ENCODE measurements at regions not wholly inside any gene's neighbourhood (a gene's known extent, or its start where the extent isn't known, plus 50 kb on each side); places are given as distances from the start of the nearest gene placed in this dataset.
"Not testable (repeated sequence)": the region's sequence is repeated elsewhere in the genome, so short reads cannot be mapped to it uniquely, and the experiment has no call there.

GRCh38 chr14:105689722-105690121 lies 163.3 kb downstream of the TMEM121 start:
- TF ChIP-seq POLR2A (IDR thresholded peaks at IDR 0.05) (no peak), CTCF (IDR thresholded peaks at IDR 0.05) (no peak)
- no peaks in the 10 kb centered on the region for H3K27me3 ChIP-seq
- no peaks in the 10 kb centered on the region for H3K36me3 ChIP-seq
- H3K4me1 ChIP-seq: no peaks in the 10 kb centered on the region
- DNase-seq: no peak
- no peak overlapping the region for H3K27ac ChIP-seq
- no peak overlapping the region for H3K4me3 ChIP-seq (replicated peaks in 1 of 3)
- intact Hi-C loops (cut with DNase I): no loop called here
- H3K9me3 ChIP-seq: no peaks in the 10 kb centered on the region
- 100% methylated on average over 1 of the region's 1 CpG for WGBS, 2 donors

- no peaks in the 10 kb centered on the region for H3K9me3 ChIP-seq
- no peaks in the 10 kb centered on the region for H3K36me3 ChIP-seq
- TF ChIP-seq CTCF (IDR thresholded peaks at IDR 0.05) (no peak), POLR2A (IDR thresholded peaks at IDR 0.05) (no peak)
- H3K27ac ChIP-seq: no peak overlapping the region
- WGBS, 2 donors: 92 to 93% methylated on average over 3 of the region's 3 CpGs
- intact Hi-C loops (cut with DNase I): no loop called here
- H3K4me3 ChIP-seq (replicated peaks in 1 of 3): no peak overlapping the region
- H3K4me1 ChIP-seq: no peaks in the 10 kb centered on the region
- H3K27me3 ChIP-seq: no peaks in the 10 kb centered on the region
- DNase-seq: no peak
These were observed 164.3 kb downstream of the TMEM121 start for GRCh38 chr14:105690671-105691070.

DNA sequence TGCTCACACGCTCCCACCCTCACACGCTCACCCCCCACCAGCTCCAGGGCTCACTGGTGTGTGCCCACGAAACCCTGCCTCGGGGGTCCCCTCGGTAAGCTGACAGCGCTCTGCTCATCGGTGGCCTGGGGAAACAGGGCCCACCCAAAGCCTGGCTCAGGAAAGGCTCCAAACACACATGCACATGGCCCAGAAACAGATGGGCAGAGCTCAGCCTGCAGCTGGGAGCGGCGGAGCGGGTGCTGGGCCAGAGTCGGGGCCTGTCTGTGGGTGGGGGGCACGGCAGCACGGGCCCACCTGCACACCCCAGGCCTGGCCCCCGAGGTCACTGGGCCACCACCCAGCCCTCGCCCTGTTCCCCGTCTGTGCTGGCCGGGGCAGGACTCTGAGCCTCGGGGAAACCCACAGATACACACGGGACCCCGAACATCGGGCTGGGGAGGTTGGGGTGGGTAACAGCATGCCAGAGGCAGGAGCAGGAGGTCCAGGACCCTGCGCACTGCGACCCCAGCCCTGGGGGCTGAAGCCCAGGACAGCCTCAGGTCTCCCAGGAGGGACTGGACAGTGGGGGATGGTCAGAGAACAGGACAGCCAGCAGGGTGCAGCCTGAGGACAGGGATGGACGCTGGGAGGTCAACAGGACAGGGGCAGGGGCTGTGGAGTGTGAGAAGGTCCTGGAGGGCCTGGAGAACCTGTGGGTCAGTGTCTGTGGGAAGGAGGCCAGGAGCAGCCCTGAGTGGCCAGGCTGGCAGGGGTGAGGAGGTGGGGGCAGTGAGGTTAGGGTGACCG lies 165.1 kb downstream of the TMEM121 start:
- intact Hi-C loops (cut with DNase I); H3K4me1 ChIP-seq; H3K9me3 ChIP-seq; H3K27ac ChIP-seq; H3K4me3 ChIP-seq (replicated peaks in 1 of 3); H3K36me3 ChIP-seq; DNase-seq; H3K27me3 ChIP-seq: not testable (repeated sequence)
- 94 to 96% methylated on average over 15 to 20 of the region's 25 CpGs for WGBS, 2 donors

DNA sequence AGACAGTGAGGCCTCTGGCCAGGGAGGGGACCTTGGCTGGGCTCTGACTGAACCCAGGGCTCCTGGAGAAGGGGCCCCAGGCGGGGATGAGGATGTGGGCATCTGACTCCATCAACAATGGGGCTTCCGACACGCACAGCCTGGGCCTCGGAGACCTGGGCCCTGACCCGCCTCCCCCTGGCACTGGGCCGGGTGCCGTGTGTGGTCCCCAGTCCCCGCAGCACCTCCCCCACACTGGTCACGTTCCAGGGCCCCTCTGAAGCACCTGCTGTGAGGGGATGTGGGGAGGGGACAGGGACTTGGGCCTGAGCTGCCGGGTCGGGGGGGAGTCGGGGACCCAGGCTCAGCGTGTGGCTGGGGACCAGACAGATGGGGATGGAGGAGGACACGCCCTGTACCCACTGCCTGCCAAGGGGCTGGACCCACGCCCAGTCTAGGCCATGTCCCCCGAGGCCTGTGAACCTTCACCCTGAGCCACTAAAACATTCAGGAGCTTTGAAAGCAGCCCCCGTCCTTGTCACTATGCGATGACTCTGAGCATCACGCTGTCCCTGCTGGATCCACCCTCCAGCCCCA lies 165.8 kb downstream of the TMEM121 start:
- not testable (repeated sequence) for DNase-seq, H3K9me3 ChIP-seq
- no CpG with 5 or more reads among the region's 19 CpGs for WGBS, 2 donors

GRCh38 chr14:105694961-105695360 lies 168.6 kb downstream of the TMEM121 start:
- Histone ChIP-seq H3K27me3 (no peaks in the 10 kb centered on the region), H3K36me3 (no peaks in the 10 kb centered on the region), H3K4me3 (replicated peaks in 1 of 3) (no peak overlapping the region), H3K9me3 (no peaks in the 10 kb centered on the region), H3K27ac (no peak overlapping the region), H3K4me1 (no peaks in the 10 kb centered on the region)
- intact Hi-C loops (cut with DNase I): no loop called here
- no peak for TF ChIP-seq CTCF (IDR thresholded peaks at IDR 0.05)
- TF ChIP-seq POLR2A (IDR thresholded peaks at IDR 0.05): no peak
- 89 to 91% methylated on average over 2 of the region's 2 CpGs for WGBS, 2 donors
- no peak for DNase-seq

More for the DNA sequence above, 165.8 kb downstream of the TMEM121 start:
- H3K27ac ChIP-seq; intact Hi-C loops (cut with DNase I); H3K4me3 ChIP-seq (replicated peaks in 1 of 3); H3K27me3 ChIP-seq; H3K4me1 ChIP-seq; H3K36me3 ChIP-seq: not testable (repeated sequence)

DNA sequence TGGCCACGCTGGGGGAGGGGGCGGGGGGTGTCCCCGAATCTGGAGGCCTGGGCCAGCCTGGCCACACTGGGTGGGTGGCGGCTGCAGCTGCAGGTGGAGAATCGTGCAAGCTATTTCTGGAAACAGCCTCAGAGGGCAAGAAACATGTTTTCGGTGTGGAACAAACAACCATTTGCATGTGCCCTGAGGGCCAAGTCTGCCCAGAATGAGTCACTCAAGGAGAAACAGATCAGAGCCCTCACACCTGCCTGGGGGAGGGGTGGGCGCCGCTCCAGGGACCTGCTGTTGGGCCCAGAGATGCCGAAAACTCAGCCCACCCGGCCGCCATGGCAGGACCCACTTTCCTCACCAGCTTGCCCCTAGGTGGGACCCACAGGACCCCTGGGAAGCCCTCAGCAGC lies 170.0 kb downstream of the TMEM121 start:
- H3K9me3 ChIP-seq; H3K4me1 ChIP-seq; H3K36me3 ChIP-seq; H3K27me3 ChIP-seq; DNase-seq; intact Hi-C loops (cut with DNase I); H3K4me3 ChIP-seq (replicated peaks in 1 of 3); H3K27ac ChIP-seq: not testable (repeated sequence)
- WGBS, 2 donors: no CpG with 5 or more reads among the region's 11 CpGs

GRCh38 chr14:105697414-105697813 lies 171.0 kb downstream of the TMEM121 start:
- DNase-seq; H3K4me3 ChIP-seq (replicated peaks in 1 of 3); H3K36me3 ChIP-seq; intact Hi-C loops (cut with DNase I); H3K9me3 ChIP-seq; H3K4me1 ChIP-seq; H3K27ac ChIP-seq; H3K27me3 ChIP-seq: not testable (repeated sequence)
- WGBS, 2 donors: 92 to 99% methylated on average over 12 to 14 of the region's 22 CpGs

DNA sequence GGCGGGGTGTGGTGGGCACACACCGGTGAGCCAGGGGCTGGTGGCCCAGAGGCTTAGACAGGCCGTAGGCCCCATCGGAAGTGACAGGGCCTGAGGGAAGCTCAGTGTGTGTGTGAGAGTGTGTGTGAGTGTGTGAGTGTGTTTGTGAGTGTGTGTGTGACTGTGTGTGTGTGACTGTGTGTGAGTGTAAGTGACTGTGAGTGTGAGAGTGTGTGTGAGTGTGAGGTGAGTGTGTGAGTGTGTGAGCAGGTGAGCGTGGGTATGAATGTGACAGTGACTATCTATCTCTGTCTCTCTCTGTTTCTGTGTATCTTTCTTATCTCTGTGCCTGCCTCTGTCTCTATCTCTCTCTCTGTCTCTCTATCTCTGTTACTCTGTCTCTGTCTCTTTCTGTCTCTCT lies 171.6 kb downstream of the TMEM121 start:
- H3K36me3 ChIP-seq; intact Hi-C loops (cut with DNase I); H3K27ac ChIP-seq: not testable (repeated sequence)

DNA sequence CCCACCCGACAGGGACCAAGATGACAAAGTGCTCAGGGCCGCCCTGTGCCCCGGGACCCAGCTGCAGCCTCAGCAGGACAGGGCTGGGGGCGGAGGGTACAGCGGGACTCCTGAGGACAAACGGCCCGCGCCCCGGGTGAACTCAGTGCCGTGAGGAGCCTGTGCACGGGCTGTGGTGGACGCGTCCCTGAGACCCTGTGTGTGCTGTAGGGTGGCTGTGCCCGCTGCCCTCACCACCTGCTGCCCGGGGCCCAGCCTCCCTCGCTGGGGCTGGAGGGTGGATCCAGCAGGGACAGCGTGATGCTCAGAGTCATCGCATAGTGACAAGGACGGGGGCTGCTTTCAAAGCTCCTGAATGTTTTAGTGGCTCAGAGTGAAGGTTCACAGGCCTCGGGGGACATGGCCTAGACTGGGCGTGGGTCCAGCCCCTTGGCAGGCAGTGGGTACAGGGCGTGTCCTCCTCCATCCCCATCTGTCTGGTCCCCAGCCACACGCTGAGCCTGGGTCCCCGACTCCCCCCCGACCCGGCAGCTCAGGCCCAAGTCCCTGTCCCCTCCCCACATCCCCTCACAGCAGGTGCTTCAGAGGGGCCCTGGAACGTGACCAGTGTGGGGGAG lies 172.7 kb downstream of the TMEM121 start:
- H3K4me3 ChIP-seq (replicated peaks in 1 of 3); H3K4me1 ChIP-seq; DNase-seq; H3K36me3 ChIP-seq; H3K27me3 ChIP-seq; intact Hi-C loops (cut with DNase I); H3K9me3 ChIP-seq; H3K27ac ChIP-seq: not testable (repeated sequence)
- 92 to 94% methylated on average over 2 to 11 of the region's 27 CpGs for WGBS, 2 donors

More for the DNA sequence above, 171.6 kb downstream of the TMEM121 start:
- H3K4me3 ChIP-seq (replicated peaks in 1 of 3); H3K27me3 ChIP-seq; DNase-seq; H3K9me3 ChIP-seq; H3K4me1 ChIP-seq: not testable (repeated sequence)
- WGBS, 2 donors: 70 to 78% methylated on average over 4 to 5 of the region's 5 CpGs

- H3K27ac ChIP-seq; H3K4me3 ChIP-seq (replicated peaks in 1 of 3); H3K36me3 ChIP-seq; H3K4me1 ChIP-seq; intact Hi-C loops (cut with DNase I); H3K27me3 ChIP-seq; H3K9me3 ChIP-seq; DNase-seq: not testable (repeated sequence)
- WGBS, 2 donors: 79 to 86% methylated on average over 6 to 9 of the region's 9 CpGs
These were observed 173.3 kb downstream of the TMEM121 start for GRCh38 chr14:105699706-105700105.
